Lung (tissue), 11 donors: ENCODE measurements at regions not wholly inside any gene's neighbourhood (a gene's known extent, or its start where the extent isn't known, plus 50 kb on each side); places are given as distances from the start of the nearest gene placed in this dataset.

Experiments used
- ATAC-seq: fragments of 200-7000 bp; cut with Tn5 transposase; one replicate; pipeline ENCODE4 v1.9.1; 2020; ENCODE audit warnings: moderate number of reproducible peaks; ENCODE audit not compliant: insufficient read depth, low FRiP score
- DNase-seq, 3 donors: peaks; one replicate each; pipeline ENCODE4 v3.0.0-alpha.2; 2013 to 2017
- H3K27ac ChIP-seq, 2 donors: one replicate each; pipeline ENCODE4 v1.5.1; 2013; ENCODE audit warnings: mild to moderate bottlenecking in 2 of 2, moderate library complexity in 2 of 2, control low read depth in 1 of 2, inconsistent platforms in 1 of 2, low read depth in 1 of 2, low read length in 1 of 2
- H3K27me3 ChIP-seq, 3 donors: one replicate each; pipeline ENCODE4 v1.5.1; 2013; ENCODE audit warnings: low read length in 2 of 3; ENCODE audit not compliant: control insufficient read depth in 3 of 3, insufficient read depth in 3 of 3
- H3K36me3 ChIP-seq, 4 donors: one replicate each; pipeline ENCODE4 v1.5.1; 2013; ENCODE audit warnings: low read length in 4 of 4, mild to moderate bottlenecking in 1 of 4, moderate library complexity in 1 of 4; ENCODE audit not compliant: control insufficient read depth in 4 of 4, insufficient read depth in 4 of 4
- H3K4me1 ChIP-seq, 5 donors: one replicate each; pipeline ENCODE4 v1.5.1; 2013; ENCODE audit warnings: low read length in 5 of 5, mild to moderate bottlenecking in 2 of 5, moderate library complexity in 1 of 5; ENCODE audit not compliant: control insufficient read depth in 5 of 5, insufficient read depth in 5 of 5
- H3K4me3 ChIP-seq: one replicate; pipeline ENCODE4 v1.5.1; 2013; ENCODE audit warnings: mild to moderate bottlenecking, control low read depth, moderate library complexity
- H3K9ac ChIP-seq, 2 donors: one replicate each; pipeline ENCODE4 v1.5.1; 2013; ENCODE audit warnings: low read length in 2 of 2, control low read depth in 1 of 2; ENCODE audit not compliant: insufficient read depth in 1 of 2
- H3K9me3 ChIP-seq, 4 donors: one replicate each; pipeline ENCODE4 v1.5.1; 2013; ENCODE audit warnings: low read length in 3 of 4, mild to moderate bottlenecking in 1 of 4, moderate library complexity in 1 of 4; ENCODE audit not compliant: control insufficient read depth in 4 of 4, insufficient read depth in 3 of 4
- CTCF ChIP-seq: IDR thresholded peaks from 2 replicates; pipeline ENCODE4 v1.5.1; 2012; ENCODE audit warnings: mild to moderate bottlenecking; ENCODE audit errors: control extremely low read depth, extremely low read depth
- WGBS, 2 donors: extraction: QIAGEN DNeasy Blood & Tissue Kit; methylation state at CpG; one replicate each; pipeline ENCODE4 v1.1.7; 2013; 5-methylcytosine and 5-hydroxymethylcytosine counted together
- donor health status: control.
- donor health status: control.
- donor health status: Bipolar disorder and iron deficiency.
- donor health status: healthy.
- donor health status: DM: yes; HTN: yes; CAD: no.

GRCh38 chr3:17828388-17828787 is 86.0 kb upstream of the TBC1D5 start:
- WGBS, 2 donors, result 88 to 93% methylated on average over 3 of the region's 3 CpGs
- Histone ChIP-seq H3K9ac (no peak overlapping the region), H3K27ac (no peak overlapping the region), H3K27me3 (no peaks in the 10 kb centered on the region), H3K4me3 (no peak overlapping the region), H3K36me3 (no peaks in the 10 kb centered on the region), H3K9me3 (no peaks in the 10 kb centered on the region), H3K4me1 (no peaks in the 10 kb centered on the region)
- no peak for TF ChIP-seq CTCF
- DNase-seq (no peak), ATAC-seq (no peak)

- 67 to 68% methylated on average over 3 of the region's 3 CpGs for WGBS, 2 donors
- no peak overlapping the region for H3K27ac ChIP-seq
- no peaks in the 10 kb centered on the region for H3K4me1 ChIP-seq
- H3K27me3 ChIP-seq, result no peaks in the 10 kb centered on the region
- no peak overlapping the region for H3K4me3 ChIP-seq
- no peaks in the 10 kb centered on the region for H3K36me3 ChIP-seq
- ATAC-seq (no peak), DNase-seq (no peak)
- no peak for TF ChIP-seq CTCF
- no peaks in the 10 kb centered on the region for H3K9me3 ChIP-seq
- H3K9ac ChIP-seq, result no peak overlapping the region
Observed at GRCh38 chr3:17825298-17825697, 82.9 kb upstream of the TBC1D5 start.

- DNase-seq (no peak), ATAC-seq (no peak)
- no peak overlapping the region for H3K9ac ChIP-seq
- H3K27me3 ChIP-seq, result no peaks in the 10 kb centered on the region
- H3K4me1 ChIP-seq, result no peaks in the 10 kb centered on the region
- H3K36me3 ChIP-seq, result no peaks in the 10 kb centered on the region
- TF ChIP-seq CTCF, result no peak
- no peak overlapping the region for H3K4me3 ChIP-seq
- no peaks in the 10 kb centered on the region for H3K9me3 ChIP-seq
- H3K27ac ChIP-seq, result no peak overlapping the region
Observed at GRCh38 chr3:17823816-17824215, 81.4 kb upstream of the TBC1D5 start.

- H3K4me3 ChIP-seq, result no peak overlapping the region
- H3K9ac ChIP-seq, result no peak overlapping the region
- ATAC-seq (no peak), DNase-seq (no peak)
- H3K9me3 ChIP-seq, result no peaks in the 10 kb centered on the region
- no peak for TF ChIP-seq CTCF
- no peak overlapping the region for H3K27ac ChIP-seq
- H3K27me3 ChIP-seq, result no peaks in the 10 kb centered on the region
- H3K36me3 ChIP-seq, result no peaks in the 10 kb centered on the region
- WGBS, 2 donors, result 70 to 85% methylated on average over 4 of the region's 4 CpGs
- no peaks in the 10 kb centered on the region for H3K4me1 ChIP-seq
Observed at GRCh38 chr3:17823036-17823435, 80.6 kb upstream of the TBC1D5 start.
